ENCODE measurements at regions not wholly inside any gene's neighbourhood (a gene's known extent, or its start where the extent isn't known, plus 50 kb on each side); places are given as distances from the start of the nearest gene placed in this dataset.

DNA sequence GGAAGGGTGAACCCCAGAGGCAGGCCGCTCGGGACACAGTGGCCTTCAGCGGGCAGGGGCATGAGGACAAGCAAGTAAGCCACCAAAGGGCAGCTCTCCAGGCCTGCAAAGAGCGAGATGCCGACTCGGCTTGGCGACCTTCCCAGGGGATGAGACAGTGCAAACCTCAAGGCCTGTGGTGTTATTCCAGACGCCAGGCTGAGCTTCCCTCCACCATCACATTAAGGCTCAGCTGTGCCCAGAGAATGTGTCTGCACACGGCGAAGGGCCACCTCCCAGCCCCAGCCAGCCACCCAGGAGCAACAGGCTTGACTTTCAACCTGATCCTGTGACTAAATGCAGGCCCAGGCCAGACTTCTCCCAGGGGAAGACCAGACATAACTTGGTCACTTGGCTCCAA lies 251.4 kb downstream of the SOX9 start:
- FAIRE-seq (no peak), DNase-seq (ENCODE audit: low read depth, low spot score) (no peak)
- Histone ChIP-seq H3K27ac (ENCODE audit: insufficient read depth, low read depth, low read length) (no peak overlapping the region), H3K9ac (replicated peaks; ENCODE audit: extremely low read depth, insufficient read depth, low read length) (no peak overlapping the region), H3K27me3 (ENCODE audit: control insufficient read depth in 2 of 2, insufficient read depth in 2 of 2, low read length in 2 of 2) (no peaks in the 10 kb centered on the region), H3K9me1 (replicated peaks; ENCODE audit: control insufficient read depth, extremely low read depth, insufficient read depth, low read length) (no peaks in the 10 kb centered on the region), H3K4me3 (replicated peaks in 1 of 3; ENCODE audit: insufficient read depth in 1 of 3, low read depth in 1 of 3, low read length in 3 of 3) (no peak overlapping the region), H2AFZ (ENCODE audit: low read depth, low read length) (no peak overlapping the region), H4K20me1 (replicated peaks; ENCODE audit: control insufficient read depth, extremely low read depth, insufficient read depth, low read length) (no peaks in the 10 kb centered on the region), H3K36me3 (ENCODE audit: control insufficient read depth in 2 of 2, extremely low read depth in 1 of 2, insufficient read depth in 2 of 2, low read length in 2 of 2) (no peaks in the 10 kb centered on the region), H3K4me1 (ENCODE audit: control insufficient read depth, extremely low read depth, insufficient read depth, low read length) (no peaks in the 10 kb centered on the region), H3K9me3 (replicated peaks; ENCODE audit: control insufficient read depth, insufficient read depth, low read length) (no peaks in the 10 kb centered on the region), H3K4me2 (ENCODE audit: insufficient read depth, low read length) (no peak overlapping the region), H3K79me2 (ENCODE audit: control insufficient read depth, insufficient read depth, low read length) (no peaks in the 10 kb centered on the region)
- intact Hi-C loops (cut with micrococcal nuclease) = no loop called here
- ChIA-PET POLR2A (no interaction called here), CTCF (no interaction called here)
- TF ChIP-seq EZH2 (IDR thresholded peaks at IDR 0.05; ENCODE audit: borderline replicate concordance, low read depth, low read length, severe bottlenecking) = no peak
- no peak for TF ChIP-seq JUN (IDR thresholded peaks at IDR 0.05; ENCODE audit: borderline replicate concordance, insufficient read depth, insufficient read length, low read depth)
- TF ChIP-seq, protein P1, sequence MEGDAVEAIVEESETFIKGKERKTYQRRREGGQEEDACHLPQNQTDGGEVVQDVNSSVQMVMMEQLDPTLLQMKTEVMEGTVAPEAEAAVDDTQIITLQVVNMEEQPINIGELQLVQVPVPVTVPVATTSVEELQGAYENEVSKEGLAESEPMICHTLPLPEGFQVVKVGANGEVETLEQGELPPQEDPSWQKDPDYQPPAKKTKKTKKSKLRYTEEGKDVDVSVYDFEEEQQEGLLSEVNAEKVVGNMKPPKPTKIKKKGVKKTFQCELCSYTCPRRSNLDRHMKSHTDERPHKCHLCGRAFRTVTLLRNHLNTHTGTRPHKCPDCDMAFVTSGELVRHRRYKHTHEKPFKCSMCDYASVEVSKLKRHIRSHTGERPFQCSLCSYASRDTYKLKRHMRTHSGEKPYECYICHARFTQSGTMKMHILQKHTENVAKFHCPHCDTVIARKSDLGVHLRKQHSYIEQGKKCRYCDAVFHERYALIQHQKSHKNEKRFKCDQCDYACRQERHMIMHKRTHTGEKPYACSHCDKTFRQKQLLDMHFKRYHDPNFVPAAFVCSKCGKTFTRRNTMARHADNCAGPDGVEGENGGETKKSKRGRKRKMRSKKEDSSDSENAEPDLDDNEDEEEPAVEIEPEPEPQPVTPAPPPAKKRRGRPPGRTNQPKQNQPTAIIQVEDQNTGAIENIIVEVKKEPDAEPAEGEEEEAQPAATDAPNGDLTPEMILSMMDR (IDR thresholded peaks at IDR 0.05; ENCODE audit: extremely low read depth in 1 of 2, insufficient read depth in 1 of 2, low read depth in 1 of 2, low read length in 2 of 2) = no peak
- no peak for TF ChIP-seq MYC (IDR thresholded peaks at IDR 0.05; ENCODE audit: low read depth, low read length)
- no peak for TF ChIP-seq GATA2 (IDR thresholded peaks at IDR 0.05; ENCODE audit: insufficient read depth, insufficient read length, low read depth, low read length)
- TF ChIP-seq POLR2A (IDR thresholded peaks at IDR 0.05; ENCODE audit: low read depth, low read length) = no peak
- TF ChIP-seq, protein P2, sequence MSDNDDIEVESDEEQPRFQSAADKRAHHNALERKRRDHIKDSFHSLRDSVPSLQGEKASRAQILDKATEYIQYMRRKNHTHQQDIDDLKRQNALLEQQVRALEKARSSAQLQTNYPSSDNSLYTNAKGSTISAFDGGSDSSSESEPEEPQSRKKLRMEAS (IDR thresholded peaks at IDR 0.05; ENCODE audit: insufficient read depth, insufficient read length) = no peak
- TF ChIP-seq FOS (IDR thresholded peaks at IDR 0.05; ENCODE audit: borderline replicate concordance, insufficient read depth, low read length) = no peak
- no peak for TF ChIP-seq POLR2AphosphoS5 (IDR thresholded peaks at IDR 0.05; ENCODE audit: insufficient read depth, low read depth, low read length)
- no TSS peak for BruUV-seq (replicated peaks)
- dilution Hi-C loops (cut with MboI; ENCODE audit: extremely low pct_ligation_motif_present, low sequenced_read_pairs) = no loop called here
